HFF-Myc (cell line): ENCODE measurements at regions not wholly inside any gene's neighbourhood (a gene's known extent, or its start where the extent isn't known, plus 50 kb on each side); places are given as distances from the start of the nearest gene placed in this dataset.
"Not testable (repeated sequence)": the region's sequence is repeated elsewhere in the genome, so short reads cannot be mapped to it uniquely, and the experiment has no call there.

Experiments
- DNase-seq: peaks from one replicate; pipeline ENCODE4 v3.0.0-alpha.2; 2011; ENCODE audit warnings: low read depth; ENCODE audit errors: extremely low read depth
- H3K4me3 ChIP-seq: replicated peaks from 2 replicates; pipeline ENCODE4 v1.5.1; 2011; ENCODE audit warnings: low read depth, mild to moderate bottlenecking, control low read depth, low read length
- CTCF ChIP-seq: IDR thresholded peaks from 2 replicates; pipeline ENCODE4 v1.5.1; 2012; ENCODE audit warnings: mild to moderate bottlenecking, low read depth, low read length, control low read depth; ENCODE audit errors: missing control alignments

DNA sequence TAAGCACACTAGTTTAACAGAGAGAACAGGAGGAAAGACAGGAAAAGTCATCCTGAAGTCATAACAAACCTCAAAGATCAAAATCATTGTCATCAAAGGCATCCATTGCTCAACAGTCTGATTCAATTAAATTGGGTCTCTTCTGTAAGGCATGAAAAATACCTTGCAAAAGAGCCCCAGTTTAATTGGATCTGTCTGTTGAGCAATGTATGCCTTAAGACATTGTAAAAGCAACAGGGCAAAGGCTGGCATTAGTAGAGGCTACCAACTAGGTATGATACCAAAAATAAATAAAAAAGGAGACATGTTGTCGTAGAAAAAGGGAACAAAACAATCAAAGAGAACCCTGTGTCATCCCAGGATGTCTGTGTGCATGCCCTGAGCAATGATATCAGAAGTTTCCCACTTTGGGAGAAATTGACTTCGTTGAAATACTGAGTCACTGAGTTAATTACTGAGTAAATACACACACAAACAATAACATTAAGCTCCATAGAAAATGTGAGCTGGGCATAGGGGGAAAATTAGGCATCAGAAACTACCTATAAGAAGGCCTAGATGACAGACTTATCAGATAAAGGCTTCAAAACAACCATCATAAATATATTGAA is 1013.8 kb upstream of the CITED2 start:
- DNase-seq, result no peak
- TF ChIP-seq CTCF, result no peak
- no peak overlapping the region for H3K4me3 ChIP-seq

DNA sequence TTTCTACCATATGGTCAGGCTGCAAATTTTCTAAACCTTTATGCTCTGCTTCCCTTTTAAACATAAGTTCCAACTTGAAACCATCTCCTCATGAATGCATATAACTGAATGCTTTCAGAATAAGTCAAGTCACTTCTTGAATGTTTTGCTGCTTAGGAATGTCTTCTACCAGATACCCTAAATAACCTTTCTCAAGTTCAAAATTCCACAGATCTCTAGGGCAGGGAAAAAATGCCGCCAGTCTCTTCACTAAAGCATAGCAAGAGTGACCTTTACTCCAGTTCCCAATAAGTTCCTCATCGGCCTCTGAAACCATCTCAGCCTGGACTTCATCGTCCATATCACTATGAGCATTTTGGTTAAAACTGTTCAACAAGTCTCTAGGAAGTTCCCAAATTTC is 1011.2 kb upstream of the CITED2 start:
- H3K4me3 ChIP-seq, result no peak overlapping the region
- DNase-seq, result no peak
- no peak for TF ChIP-seq CTCF

DNA sequence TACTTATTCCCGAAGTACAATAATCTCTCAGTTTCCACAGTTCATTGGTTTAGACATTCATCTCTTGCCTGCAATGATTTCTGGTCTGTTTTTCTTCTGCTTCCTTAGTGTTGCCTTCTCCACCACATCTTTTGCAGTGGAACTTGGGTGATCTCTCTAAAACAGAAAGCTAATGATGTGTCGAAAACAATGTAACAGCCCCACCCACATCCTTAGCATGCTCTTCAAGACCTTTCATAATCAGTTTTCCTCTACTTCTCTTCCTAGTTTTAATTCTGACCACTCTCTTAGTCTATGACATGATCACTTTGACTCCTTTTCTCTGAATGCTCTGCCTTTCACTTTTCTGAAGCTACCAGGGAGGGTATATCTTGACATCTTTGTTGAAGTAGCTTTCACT is 1007.9 kb upstream of the CITED2 start:
- no peak for TF ChIP-seq CTCF
- H3K4me3 ChIP-seq, result no peak overlapping the region
- DNase-seq, result no peak

- TF ChIP-seq CTCF, result no peak
- DNase-seq, result no peak
- no peak overlapping the region for H3K4me3 ChIP-seq
Measured at GRCh38 chr6:140380427-140381218, 1006.2 kb upstream of the CITED2 start.

DNA sequence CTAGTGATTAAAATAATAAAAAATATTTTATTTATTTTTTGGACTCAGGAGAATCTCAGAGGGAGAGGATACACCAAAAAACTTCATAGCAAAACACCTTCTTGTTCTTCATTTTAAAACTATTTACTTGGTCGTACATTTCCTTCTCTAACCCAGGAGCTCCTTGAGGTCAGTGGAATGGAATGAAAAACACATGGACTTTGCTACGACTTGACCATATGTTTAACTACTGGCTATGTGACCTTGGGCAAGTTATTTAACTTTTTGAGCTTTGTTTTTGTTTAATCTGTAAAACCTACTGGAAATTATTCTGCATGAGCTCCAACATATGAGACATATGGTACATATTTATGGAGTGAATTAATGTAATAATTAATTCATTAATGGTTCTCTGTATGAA is 1005.5 kb upstream of the CITED2 start:
- H3K4me3 ChIP-seq, result no peak overlapping the region
- TF ChIP-seq CTCF, result no peak
- peak; percentile 88 for DNase-seq

- DNase-seq, result no peak
- TF ChIP-seq CTCF, result no peak
- no peak overlapping the region for H3K4me3 ChIP-seq
Measured at GRCh38 chr6:140376209-140376608, 1001.8 kb upstream of the CITED2 start.

DNA sequence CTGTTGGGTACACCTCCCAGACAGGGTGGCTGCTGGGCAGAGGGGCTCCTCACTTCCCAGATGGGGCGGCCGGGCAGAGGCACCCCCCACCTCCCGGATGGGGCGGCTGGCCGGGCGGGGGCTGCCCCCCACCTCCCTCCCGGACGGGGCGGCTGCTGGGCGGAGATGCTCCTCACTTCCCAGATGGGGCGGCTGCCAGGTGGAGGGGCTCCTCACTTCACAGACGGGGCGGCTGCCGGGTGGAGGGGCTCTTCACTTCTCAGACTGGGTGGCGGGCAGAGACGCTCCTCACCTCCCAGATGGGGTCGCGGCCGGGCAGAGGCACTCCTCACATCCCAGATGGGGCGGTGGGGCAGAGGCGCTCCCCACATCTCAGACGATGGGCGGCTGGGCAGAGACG is 999.3 kb upstream of the CITED2 start:
- not testable (repeated sequence) for H3K4me3 ChIP-seq, DNase-seq
